T-helper 1 cell treated with Interleukin-12 subunit alpha and Interleukin-12 subunit beta and Interleukin-4 antibody, amounts not matched to agents 30 μg/mL and 1 μg/mL, for 36 hours (primary cell): ENCODE measurements at regions not wholly inside any gene's neighbourhood (a gene's known extent, or its start where the extent isn't known, plus 50 kb on each side); places are given as distances from the start of the nearest gene placed in this dataset.

Experiments used
- H3K27ac Mint-ChIP-seq: one replicate; pipeline ENCODE4 v1.8.0; 2021; ENCODE audit warnings: mild to moderate bottlenecking, mixed read lengths
- H3K27me3 Mint-ChIP-seq: one replicate; pipeline ENCODE4 v1.8.0; 2021; ENCODE audit warnings: low read depth, mixed read lengths
- H3K36me3 Mint-ChIP-seq: one replicate; pipeline ENCODE4 v1.8.0; 2021; ENCODE audit warnings: low read depth, mixed read lengths
- H3K4me1 Mint-ChIP-seq: one replicate; pipeline ENCODE4 v1.8.0; 2021; ENCODE audit warnings: low read depth, mixed read lengths
- H3K4me3 Mint-ChIP-seq: one replicate; pipeline ENCODE4 v1.8.0; 2021; ENCODE audit warnings: mild to moderate bottlenecking, moderate library complexity, mixed read lengths
- H3K9me3 Mint-ChIP-seq: one replicate; pipeline ENCODE4 v1.8.0; 2021; ENCODE audit warnings: mixed read lengths

DNA sequence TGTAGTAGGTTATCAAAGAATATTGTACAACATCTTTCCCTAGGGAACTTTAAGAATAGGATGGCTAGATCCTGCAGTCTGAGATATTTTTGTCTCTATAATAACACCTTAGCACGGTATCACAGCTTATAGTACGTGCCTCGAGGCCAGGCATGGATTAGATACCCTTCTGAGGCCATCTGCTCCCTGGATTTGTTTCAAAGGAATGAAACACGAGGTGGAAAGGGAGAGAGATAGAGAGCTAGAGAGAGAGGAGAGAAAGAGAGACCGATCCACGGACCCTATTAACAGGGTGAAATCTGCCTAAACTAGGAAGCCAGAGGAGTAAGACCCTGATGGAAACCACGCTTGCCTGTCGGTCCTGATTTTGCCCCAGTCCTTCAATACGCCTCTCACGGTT is 92.5 kb downstream of the CD83 start:
- Mint-ChIP-seq H3K27ac (peak overlapping the region; percentile 72), H3K36me3 (no peaks in the 10 kb centered on the region)

DNA sequence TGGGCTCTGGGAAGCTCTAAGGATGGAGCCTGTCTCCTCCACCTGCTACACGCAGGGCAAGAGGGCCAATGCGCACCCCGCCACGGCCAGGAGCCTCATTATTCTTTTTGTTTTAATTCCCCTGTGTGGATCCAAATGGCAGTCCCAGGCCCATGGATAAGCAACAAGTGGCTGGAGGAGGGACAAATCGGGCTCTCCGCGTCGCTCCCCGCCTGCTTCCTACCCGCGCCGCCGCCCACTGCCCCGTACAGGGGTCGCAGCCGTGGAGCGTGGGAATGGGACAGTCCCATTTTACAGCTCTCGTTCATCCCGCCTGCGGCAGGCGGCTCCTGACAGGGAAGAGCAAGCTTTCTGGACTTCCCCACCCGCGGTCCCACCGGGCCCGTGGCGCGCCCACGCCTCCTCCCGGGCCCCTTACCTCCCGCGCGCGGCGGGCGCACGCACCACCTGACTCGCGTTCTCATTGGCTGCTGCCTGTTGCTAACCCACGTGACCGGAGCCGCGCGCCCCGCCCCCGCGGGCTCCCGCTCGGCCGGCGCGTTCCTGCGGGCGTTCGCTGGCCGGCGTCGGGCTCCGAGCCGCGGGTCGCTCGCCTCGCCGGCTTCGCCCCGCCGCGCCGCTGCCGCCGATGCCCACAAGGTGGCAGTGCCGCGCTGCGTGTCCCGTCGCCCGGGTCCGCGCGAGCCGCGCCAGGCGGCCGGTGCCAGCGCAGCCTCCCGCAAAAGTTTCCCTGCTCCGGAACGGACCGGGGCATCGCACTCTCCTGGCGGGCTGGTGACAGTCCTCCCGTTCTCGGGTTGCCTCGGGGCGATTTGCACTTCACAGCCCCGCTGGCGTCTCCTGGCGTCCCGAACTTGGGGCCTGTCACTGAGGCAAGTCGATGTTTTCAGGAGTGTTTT is 93.3 kb downstream of the CD83 start:
- H3K9me3 Mint-ChIP-seq: no peaks in the 10 kb centered on the region
- H3K4me3 Mint-ChIP-seq: peak overlapping the region; percentile 80
- H3K36me3 Mint-ChIP-seq: no peaks in the 10 kb centered on the region
- H3K4me1 Mint-ChIP-seq: peaks cover 8% of the 10 kb centered on the region
- H3K27me3 Mint-ChIP-seq: peaks cover 3% of the 10 kb centered on the region
- H3K27ac Mint-ChIP-seq: no peak overlapping the region

More for the DNA sequence above, 92.5 kb downstream of the CD83 start:
- Mint-ChIP-seq H3K4me1 (peaks cover 8% of the 10 kb centered on the region), H3K9me3 (no peaks in the 10 kb centered on the region), H3K27me3 (peaks cover 3% of the 10 kb centered on the region), H3K4me3 (peak overlapping the region; percentile 74)

DNA sequence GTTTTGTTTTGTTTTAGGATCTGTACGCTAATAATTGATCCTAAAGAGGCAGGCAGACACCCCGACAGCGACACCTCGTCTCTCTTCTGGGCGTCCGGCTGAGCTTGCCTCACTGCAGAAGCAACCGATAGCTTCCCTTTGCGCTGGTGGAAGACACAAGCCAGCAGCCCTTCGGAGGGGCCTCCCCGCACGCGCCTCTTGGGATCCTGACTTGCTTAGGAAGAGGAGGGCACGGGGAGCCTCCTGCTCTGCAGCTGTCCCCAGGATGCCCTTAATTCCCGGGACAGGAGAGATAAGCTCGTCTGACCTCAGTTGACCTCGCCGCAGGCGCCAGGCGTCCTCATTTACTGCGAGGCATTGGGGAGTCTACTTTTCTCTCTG is 94.0 kb downstream of the CD83 start:
- no peaks in the 10 kb centered on the region for H3K9me3 Mint-ChIP-seq
- peaks cover 8% of the 10 kb centered on the region for H3K4me1 Mint-ChIP-seq

DNA sequence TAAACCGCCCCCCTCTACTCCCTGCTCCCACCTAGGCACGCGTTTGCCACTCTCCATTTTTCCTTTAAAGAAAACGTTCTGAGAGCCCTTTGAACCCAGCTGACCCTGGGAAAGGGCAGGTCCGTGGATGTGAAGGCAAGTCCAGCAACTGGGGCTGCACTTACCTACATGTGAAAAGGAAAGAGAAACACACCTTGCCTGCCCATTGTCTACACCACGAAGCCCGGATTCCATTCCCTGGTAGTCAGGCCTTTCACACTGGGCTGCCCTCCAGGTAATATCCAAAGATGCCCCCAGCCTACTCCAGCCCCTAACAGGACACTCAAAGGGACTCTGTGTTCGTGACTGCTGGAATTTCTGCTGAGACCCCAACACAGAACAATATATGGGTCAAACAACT is 94.4 kb downstream of the CD83 start:
- Mint-ChIP-seq H3K4me3 (peak overlapping the region; percentile 80), H3K27me3 (peaks cover 3% of the 10 kb centered on the region), H3K9me3 (no peaks in the 10 kb centered on the region), H3K36me3 (no peaks in the 10 kb centered on the region), H3K27ac (peak overlapping the region; percentile 59), H3K4me1 (peaks cover 8% of the 10 kb centered on the region)

More for the DNA sequence above, 94.0 kb downstream of the CD83 start:
- Mint-ChIP-seq H3K27ac (no peak overlapping the region), H3K27me3 (peaks cover 3% of the 10 kb centered on the region), H3K36me3 (no peaks in the 10 kb centered on the region), H3K4me3 (peak overlapping the region; percentile 80)

DNA sequence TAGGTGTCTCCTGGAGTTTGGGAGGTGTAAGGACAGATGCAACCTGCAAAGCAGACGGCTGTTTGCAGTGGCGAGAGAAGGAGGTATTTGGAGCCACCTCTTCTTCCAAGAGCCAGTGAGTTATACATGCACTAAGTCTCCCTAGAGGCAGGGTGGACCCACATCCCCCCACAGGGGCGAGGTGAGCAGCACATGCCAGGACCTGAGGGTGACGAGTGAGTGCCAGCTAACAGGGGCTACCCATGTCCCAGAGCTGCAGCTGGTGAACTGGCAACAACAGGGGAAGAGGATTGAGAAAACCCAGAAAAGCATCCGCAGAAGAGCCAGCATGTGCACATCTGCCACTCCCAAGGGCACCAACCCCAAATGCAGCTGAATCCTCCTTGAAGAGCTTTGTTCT is 95.1 kb downstream of the CD83 start:
- no peak overlapping the region for H3K4me3 Mint-ChIP-seq
- peaks cover 8% of the 10 kb centered on the region for H3K4me1 Mint-ChIP-seq
- peaks cover 3% of the 10 kb centered on the region for H3K27me3 Mint-ChIP-seq
- no peaks in the 10 kb centered on the region for H3K9me3 Mint-ChIP-seq
- no peak overlapping the region for H3K27ac Mint-ChIP-seq
- no peaks in the 10 kb centered on the region for H3K36me3 Mint-ChIP-seq

DNA sequence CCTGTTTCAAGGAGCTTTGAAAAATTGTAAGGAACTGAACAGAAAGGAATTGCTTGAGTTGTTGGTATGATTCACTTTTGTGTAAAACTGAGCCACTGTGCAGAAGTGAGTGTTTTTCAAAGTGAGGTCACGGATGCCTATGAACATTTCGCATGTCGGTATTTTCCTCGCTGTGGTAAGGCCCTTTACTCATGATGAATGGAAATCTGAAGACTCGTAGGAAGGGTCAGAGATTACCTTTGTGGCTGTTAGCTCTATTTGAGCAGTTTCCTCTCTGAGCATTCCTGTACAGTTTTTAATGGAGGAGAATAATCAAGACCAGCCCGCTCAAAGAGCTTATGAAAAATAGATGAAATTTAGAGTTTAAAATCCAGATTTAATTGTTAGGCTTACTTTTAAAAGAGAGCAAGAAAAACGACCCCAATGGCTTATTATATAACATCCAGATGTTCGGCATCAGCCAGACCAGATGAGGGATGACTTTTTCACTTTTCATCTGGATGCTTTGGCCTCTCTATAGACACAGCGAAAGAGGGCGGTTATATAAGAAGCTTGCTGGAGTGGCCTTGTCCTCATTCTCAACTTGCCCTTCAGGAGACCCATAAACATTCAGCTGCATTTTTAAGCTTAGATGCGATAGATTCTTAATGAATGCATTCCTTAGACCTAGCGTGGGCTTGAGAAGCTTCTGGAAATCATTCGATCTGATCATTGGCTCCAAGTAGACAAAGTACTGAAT is 99.5 kb downstream of the CD83 start:
- Mint-ChIP-seq H3K27ac (no peak overlapping the region), H3K27me3 (peaks cover 5% of the 10 kb centered on the region), H3K4me3 (no peak overlapping the region), H3K9me3 (no peaks in the 10 kb centered on the region), H3K4me1 (no peaks in the 10 kb centered on the region), H3K36me3 (no peaks in the 10 kb centered on the region)

DNA sequence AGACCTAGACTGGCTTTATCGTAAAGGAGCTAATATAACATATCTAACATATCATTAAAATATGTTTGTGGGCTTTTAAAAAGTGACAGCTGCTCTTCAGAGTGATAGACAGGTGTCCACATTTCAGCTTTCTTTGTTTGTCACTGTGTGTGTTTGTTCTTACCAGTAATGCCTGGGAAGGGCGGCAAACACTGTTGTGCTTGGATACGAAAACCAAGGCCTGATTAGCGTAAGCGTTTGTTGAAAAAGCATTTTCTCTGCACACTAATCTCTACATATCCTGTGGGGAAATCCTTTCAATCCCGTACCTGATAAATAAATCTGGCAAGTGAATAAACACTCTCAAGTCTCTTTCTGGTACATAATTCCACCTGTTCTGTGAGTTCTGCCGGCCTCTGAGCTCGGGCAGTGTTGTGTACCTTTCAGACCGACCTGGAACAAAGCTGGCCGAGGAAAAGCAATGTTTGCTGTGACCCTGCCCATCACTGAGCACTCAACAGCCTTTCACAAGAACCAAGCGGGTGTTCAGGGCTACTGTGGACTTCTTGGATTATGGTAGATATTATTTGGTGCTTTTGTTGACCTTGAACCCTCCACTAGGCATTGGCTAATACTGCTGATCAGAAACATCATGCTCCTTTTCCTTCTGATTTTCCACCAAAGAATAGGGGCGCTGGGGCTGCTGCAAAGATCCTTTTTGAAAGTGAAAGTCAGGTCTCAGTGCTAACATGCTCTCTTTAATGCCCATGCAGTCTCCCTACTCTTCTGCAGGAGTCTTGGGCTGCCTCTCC is 100.4 kb downstream of the CD83 start:
- Mint-ChIP-seq H3K4me1 (no peaks in the 10 kb centered on the region), H3K27ac (no peak overlapping the region), H3K27me3 (peaks cover 5% of the 10 kb centered on the region), H3K4me3 (no peak overlapping the region), H3K9me3 (no peaks in the 10 kb centered on the region), H3K36me3 (no peaks in the 10 kb centered on the region)

DNA sequence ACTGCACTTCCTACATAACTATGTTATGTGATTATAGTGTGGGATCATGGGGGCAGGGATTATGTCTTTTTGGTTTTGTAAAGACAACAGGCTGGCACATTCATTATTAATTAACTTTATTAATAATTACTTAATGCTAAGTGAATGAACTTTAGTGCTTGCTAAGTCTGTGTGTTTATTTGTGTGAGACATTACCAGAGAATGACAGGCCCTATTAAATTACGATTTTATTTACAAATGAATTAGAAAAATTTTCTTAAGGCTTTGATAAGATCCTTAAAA is 100.9 kb downstream of the CD83 start:
- Mint-ChIP-seq H3K27me3 (peaks cover 5% of the 10 kb centered on the region), H3K4me3 (no peak overlapping the region)

DNA sequence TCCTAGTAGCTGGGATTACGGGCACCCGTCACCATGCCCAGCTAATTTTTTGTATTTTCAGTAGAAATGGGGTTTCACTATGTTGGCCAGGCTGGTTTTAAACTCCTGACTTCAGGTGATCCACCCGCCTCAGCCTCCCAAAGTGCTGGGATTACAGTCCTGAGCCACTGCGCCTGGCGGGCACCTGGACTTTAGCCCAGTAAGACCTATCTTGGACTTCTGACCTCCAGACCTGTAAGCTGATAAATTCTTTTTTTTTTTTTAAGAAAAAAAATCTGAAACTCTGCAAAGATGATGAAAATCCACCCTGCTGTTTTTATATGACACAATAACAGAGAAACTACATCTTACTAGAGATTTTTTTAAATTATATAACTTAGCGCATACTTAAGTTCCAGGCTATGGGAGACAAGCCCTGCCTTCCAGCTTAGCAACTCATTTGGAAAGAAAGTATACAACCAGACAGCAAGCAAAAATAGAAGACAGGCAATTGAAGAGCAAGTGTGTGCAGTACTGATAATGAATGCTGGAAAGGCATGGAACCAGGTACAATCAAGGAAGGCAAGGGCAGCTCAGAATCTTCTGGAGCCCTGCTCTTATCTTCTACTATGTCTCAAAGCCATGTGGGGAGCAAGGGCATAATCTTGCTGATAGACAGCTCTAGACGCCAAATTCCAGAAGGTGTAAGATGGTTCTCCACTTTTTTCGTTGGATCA is 104.2 kb downstream of the CD83 start:
- H3K4me3 Mint-ChIP-seq: no peak overlapping the region
- H3K27ac Mint-ChIP-seq: no peak overlapping the region
- H3K9me3 Mint-ChIP-seq: peaks cover 5% of the 10 kb centered on the region
- H3K36me3 Mint-ChIP-seq: no peaks in the 10 kb centered on the region
- H3K27me3 Mint-ChIP-seq: peaks cover 5% of the 10 kb centered on the region
- H3K4me1 Mint-ChIP-seq: no peaks in the 10 kb centered on the region

More for the DNA sequence above, 100.9 kb downstream of the CD83 start:
- Mint-ChIP-seq H3K36me3 (no peaks in the 10 kb centered on the region), H3K9me3 (no peaks in the 10 kb centered on the region), H3K4me1 (no peaks in the 10 kb centered on the region), H3K27ac (no peak overlapping the region)

DNA sequence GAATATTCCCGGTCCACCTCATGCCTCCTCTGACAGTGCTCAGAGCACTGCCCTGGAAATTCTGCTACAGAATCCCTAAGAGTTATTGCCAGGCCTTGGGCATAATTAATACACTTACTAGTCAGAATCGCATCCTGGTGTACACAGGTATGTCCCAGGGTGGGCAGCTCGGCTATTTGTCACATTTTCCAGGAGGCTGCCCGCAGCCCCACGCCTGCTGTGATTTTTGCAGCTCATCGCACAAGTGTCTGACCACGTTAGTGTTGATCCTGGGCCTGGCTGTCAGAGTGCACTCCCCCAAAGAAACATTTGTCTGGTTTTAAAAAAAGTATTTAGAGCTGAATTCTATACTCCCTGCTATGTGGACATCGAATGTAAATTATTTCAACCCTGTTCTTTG is 105.4 kb downstream of the CD83 start:
- Mint-ChIP-seq H3K27ac (no peak overlapping the region), H3K9me3 (peaks cover 5% of the 10 kb centered on the region), H3K4me3 (no peak overlapping the region), H3K36me3 (no peaks in the 10 kb centered on the region), H3K27me3 (peaks cover 5% of the 10 kb centered on the region), H3K4me1 (no peaks in the 10 kb centered on the region)

DNA sequence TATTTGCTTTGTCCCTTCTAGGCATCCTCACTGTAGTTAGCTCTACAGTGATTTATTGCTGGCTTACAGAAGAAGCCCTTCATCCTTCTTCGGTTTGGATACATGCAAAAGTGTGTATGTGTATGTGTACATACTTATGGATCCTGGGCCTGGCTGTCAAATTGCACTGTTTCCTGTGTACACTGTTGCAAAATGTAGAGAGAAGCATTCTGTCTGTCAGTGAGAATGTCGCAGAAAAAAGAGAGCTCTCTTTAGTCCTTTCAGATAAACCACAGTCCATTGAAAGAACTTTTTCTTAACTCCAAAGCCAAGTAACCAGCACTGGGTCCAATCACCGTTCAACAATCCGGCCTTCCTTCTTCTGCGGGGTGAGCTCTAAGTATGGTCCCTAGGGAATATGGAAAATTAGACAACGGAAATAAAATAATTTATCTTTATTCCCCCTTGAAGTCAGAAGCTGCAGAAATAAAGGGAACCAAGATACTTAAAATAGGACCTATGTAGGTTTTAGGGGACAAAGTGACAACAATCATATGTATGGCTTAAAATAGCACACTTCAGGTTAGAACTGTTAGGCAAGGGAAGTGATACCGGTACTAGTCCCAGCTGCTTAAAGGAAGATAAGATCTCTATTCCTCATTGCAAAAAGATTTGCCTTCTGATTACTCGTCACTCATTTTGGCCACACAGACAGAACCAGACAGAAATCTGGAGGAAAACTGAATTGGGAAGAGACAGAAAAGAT is 107.0 kb downstream of the CD83 start:
- H3K36me3 Mint-ChIP-seq: no peaks in the 10 kb centered on the region
- peaks cover 5% of the 10 kb centered on the region for H3K9me3 Mint-ChIP-seq
- no peaks in the 10 kb centered on the region for H3K4me1 Mint-ChIP-seq
- no peak overlapping the region for H3K4me3 Mint-ChIP-seq
- H3K27me3 Mint-ChIP-seq: peaks cover 5% of the 10 kb centered on the region
- no peak overlapping the region for H3K27ac Mint-ChIP-seq

DNA sequence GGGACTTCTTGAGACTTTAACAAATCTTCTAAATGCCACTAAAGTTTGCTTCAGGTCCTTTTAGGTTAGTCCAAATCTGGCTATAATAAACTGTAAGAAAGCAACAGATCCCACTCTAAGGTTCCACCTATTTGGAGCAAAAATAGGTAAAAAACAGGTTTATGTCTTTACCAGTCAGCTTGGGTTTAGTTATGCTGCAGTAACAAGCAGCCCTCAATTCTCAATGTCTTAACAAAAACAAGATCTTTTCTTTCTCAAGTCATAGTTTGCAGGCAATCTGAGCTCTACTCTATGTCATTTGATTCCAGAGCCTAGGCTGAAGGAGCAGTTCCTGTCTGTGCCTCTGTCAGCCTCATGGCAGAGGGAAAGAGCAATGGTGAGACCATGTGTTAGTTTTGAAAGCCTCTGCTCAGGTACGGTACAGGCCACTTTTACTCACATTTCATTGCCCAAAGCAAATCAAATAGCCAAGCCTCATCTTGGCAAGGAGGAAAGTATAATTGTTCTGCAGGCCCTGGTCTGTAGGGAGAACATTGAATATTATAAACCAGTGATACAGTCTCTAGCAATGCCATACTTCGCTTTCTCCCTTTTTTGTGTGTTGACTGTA is 108.6 kb downstream of the CD83 start:
- H3K9me3 Mint-ChIP-seq: peaks cover 5% of the 10 kb centered on the region
- peaks cover 4% of the 10 kb centered on the region for H3K27me3 Mint-ChIP-seq
- no peak overlapping the region for H3K4me3 Mint-ChIP-seq
- no peaks in the 10 kb centered on the region for H3K4me1 Mint-ChIP-seq
- no peak overlapping the region for H3K27ac Mint-ChIP-seq
- H3K36me3 Mint-ChIP-seq: no peaks in the 10 kb centered on the region

DNA sequence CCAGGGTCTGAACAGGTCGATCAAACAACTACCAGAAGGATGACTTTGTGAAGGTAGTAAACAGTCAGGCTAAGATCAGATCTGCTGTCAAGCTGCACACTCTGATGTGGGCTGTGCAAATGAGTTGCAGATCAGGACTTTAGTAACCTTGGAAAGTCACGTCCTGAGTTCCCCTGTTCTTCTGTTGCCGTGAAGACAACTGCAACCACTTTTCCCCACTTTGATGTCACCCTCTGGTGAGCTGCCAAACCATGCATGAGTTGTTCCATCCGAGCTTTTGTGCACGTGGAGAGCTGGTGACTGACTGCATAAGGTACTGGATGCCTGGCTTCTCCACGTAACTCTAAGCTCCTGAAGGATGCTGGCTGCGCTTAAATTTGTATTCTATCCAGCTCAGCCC is 111.0 kb downstream of the CD83 start:
- Mint-ChIP-seq H3K9me3 (peaks cover 5% of the 10 kb centered on the region), H3K36me3 (no peaks in the 10 kb centered on the region), H3K27ac (no peak overlapping the region), H3K4me1 (peaks cover 2% of the 10 kb centered on the region), H3K4me3 (no peak overlapping the region), H3K27me3 (peaks cover 8% of the 10 kb centered on the region)
